Mucosa of descending colon (tissue), 3 donors: ENCODE measurements at regions not wholly inside any gene's neighbourhood (a gene's known extent, or its start where the extent isn't known, plus 50 kb on each side); places are given as distances from the start of the nearest gene placed in this dataset.
A peak's percentile ranks its signal among the peaks of the same experiment; 100 is the strongest.

Experiments used
- ATAC-seq: fragments of 200-7000 bp; cut with Tn5 transposase; one replicate; pipeline ENCODE4 v1.9.1; 2020; ENCODE audit warnings: mild to moderate bottlenecking, moderate library complexity
- DNase-seq, 3 donors: peaks; one replicate each; pipeline ENCODE4 v3.0.0-alpha.2; 2020
- H3K36me3 ChIP-seq: fragments of 200-600 bp; one replicate; pipeline ENCODE4 v1.8.0; 2021; ENCODE audit warnings: low read depth, mild to moderate bottlenecking
- H3K4me1 ChIP-seq: fragments of 200-600 bp; one replicate; pipeline ENCODE4 v1.8.0; 2021; ENCODE audit warnings: low read depth, mild to moderate bottlenecking
- H3K4me3 ChIP-seq: fragments of 200-600 bp; one replicate; pipeline ENCODE4 v1.8.0; 2021; ENCODE audit warnings: mild to moderate bottlenecking
- H3K9me3 ChIP-seq: fragments of 200-600 bp; one replicate; pipeline ENCODE4 v1.8.0; 2021; ENCODE audit warnings: mild to moderate bottlenecking
- intact Hi-C, 2 donors: fragments of 100-400 bp; cut with DNase I in 1 of 2; cut with micrococcal nuclease in 1 of 2; formaldehyde crosslinking; loops; one replicate each; pipeline versions ENCODE4 v1.11.0 to v1.11.1; 2022; cut with DNase I, micrococcal nuclease
- TF ChIP-seq, protein P1 (sequence below): fragments of 200-600 bp; IDR thresholded peaks from one replicate; pipeline ENCODE4 v1.8.0; 2022; ENCODE audit warnings: antibody characterized with exemption, mild to moderate bottlenecking
- donor health status: DM: no; HTN: no; CAD: no; lungs with moderate emphysema.
- donor health status: DM: no; HTN: no; CAD: no.
- donor health status: DM: no; HTN: yes; CAD: no.

DNA sequence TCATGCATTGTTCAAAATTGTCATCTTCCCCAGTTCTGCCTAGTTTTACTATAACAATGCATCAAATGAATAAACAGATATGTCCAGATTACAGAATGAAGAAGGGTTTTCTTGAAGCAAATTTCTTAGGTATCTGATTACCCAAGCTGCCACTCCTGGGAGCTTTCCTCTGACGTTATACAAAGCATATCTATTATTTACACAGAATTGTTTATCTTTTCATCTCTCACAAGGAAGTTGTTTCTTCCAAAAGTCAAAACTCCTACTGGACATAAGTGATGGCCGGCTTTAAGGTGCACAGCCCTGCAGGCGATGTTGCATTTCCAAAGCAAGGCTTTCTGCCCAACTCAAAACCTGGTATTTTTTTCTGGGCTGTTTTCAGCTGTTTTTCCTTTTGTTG lies 73.4 kb upstream of the ANKH start:
- DNase-seq (no peak), ATAC-seq (peak; percentile 53)
- Histone ChIP-seq H3K4me3 (no peak overlapping the region), H3K9me3 (no peaks in the 10 kb centered on the region), H3K4me1 (peaks cover 5% of the 10 kb centered on the region), H3K36me3 (no peaks in the 10 kb centered on the region)
- TF ChIP-seq, protein P1, sequence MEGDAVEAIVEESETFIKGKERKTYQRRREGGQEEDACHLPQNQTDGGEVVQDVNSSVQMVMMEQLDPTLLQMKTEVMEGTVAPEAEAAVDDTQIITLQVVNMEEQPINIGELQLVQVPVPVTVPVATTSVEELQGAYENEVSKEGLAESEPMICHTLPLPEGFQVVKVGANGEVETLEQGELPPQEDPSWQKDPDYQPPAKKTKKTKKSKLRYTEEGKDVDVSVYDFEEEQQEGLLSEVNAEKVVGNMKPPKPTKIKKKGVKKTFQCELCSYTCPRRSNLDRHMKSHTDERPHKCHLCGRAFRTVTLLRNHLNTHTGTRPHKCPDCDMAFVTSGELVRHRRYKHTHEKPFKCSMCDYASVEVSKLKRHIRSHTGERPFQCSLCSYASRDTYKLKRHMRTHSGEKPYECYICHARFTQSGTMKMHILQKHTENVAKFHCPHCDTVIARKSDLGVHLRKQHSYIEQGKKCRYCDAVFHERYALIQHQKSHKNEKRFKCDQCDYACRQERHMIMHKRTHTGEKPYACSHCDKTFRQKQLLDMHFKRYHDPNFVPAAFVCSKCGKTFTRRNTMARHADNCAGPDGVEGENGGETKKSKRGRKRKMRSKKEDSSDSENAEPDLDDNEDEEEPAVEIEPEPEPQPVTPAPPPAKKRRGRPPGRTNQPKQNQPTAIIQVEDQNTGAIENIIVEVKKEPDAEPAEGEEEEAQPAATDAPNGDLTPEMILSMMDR, result no peak
- intact Hi-C loops, result loop anchor here in 1 of 2 donors (5.0 kb wide), 1 partner anchor 218 kb away; no protein-coding TSS in a partner anchor

DNA sequence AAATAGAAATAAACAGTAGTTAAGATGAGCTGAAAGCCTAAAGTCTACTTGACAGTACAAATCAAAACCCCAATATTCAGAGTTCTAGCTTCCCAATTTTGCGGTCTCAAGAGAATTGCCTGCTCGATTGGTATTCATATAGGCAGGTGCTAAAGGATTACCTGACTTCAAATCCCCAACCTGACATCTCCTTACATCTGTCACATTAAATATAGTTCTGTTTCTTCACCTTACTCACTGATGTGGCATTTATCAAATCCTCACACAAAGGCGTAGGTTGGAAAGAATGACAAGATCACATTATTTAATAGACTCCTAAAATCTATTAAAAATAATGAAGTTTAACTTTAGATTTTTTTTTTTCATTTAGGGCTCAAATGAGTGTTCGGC lies 72.8 kb upstream of the ANKH start:
- Histone ChIP-seq H3K36me3 (no peaks in the 10 kb centered on the region), H3K9me3 (no peaks in the 10 kb centered on the region), H3K4me3 (no peak overlapping the region), H3K4me1 (peaks cover 5% of the 10 kb centered on the region)
- ATAC-seq (no peak), DNase-seq (no peak)
- TF ChIP-seq, protein P1, result no peak
- intact Hi-C loops, result no loop called here

DNA sequence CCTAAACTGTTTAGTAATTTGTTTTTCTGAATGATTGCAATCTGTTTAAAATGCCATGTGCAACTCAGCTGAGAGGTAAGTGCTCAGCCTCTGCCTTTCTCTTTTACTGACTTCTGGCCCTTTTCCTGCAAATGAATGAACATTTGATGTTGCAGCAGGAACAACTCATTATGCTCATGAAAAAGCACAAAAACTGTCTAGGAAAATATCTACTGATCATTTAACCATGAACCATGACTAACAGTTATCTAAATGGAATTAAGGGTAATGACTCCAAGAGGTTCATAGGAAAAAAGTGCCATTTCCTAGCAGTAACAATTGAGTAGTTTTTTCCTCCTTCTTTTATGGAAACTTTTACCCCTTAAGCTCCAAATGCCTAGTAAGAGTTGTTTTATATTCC lies 70.6 kb upstream of the ANKH start:
- Histone ChIP-seq H3K36me3 (no peaks in the 10 kb centered on the region), H3K4me1 (peaks cover 4% of the 10 kb centered on the region), H3K9me3 (no peaks in the 10 kb centered on the region), H3K4me3 (no peak overlapping the region)
- TF ChIP-seq, protein P1, result no peak
- intact Hi-C loops, result no loop called here
- no peak for ATAC-seq
- no peak for DNase-seq

DNA sequence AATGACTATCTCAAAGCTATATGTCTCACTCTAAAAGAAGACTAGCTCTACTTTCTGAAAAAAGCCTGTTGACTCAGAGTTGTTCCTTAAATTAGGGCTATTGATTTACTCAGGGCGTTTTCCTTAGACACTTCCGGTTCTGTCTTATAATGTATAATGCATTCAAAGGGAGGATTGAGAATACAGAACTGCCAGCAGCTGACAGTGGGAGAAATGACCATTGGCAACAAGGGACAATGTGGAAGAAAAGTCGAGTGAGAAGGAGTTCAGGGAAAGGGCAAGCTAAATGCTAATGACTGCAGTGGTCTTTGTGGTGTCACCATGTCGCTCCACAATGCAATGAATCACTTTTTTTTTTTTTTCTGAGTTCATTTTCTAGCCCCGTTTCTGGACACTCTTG lies 65.7 kb upstream of the ANKH start:
- Histone ChIP-seq H3K4me1 (no peaks in the 10 kb centered on the region), H3K4me3 (no peak overlapping the region), H3K36me3 (no peaks in the 10 kb centered on the region), H3K9me3 (no peaks in the 10 kb centered on the region)
- ATAC-seq, result peak; percentile 96
- TF ChIP-seq, protein P1, result no peak
- intact Hi-C loops, result no loop called here
- DNase-seq, result peak in 1 of 3 donors; percentile 34

DNA sequence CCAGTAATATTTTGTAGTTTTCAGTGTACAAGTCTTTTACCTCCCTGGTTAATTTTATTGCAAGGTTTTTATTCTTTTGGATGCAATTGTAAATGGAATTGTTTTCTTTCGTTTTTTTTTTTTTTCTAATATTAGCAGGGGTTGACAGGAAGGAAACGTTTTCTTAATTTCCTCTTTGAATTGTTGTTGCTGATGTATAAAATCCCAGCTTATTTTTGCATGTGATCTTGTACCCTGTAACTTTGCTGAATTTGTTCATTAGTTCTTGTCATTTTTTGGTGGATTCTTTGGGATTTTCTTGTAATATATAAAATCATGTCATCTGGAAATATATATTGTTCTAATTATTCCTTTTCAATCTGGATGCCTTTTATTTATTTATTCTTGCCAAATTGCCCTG lies 65.0 kb upstream of the ANKH start:
- ATAC-seq, result no peak
- intact Hi-C loops, result no loop called here
- DNase-seq, result no peak
- Histone ChIP-seq H3K4me3 (no peak overlapping the region), H3K36me3 (no peaks in the 10 kb centered on the region), H3K9me3 (no peaks in the 10 kb centered on the region), H3K4me1 (no peaks in the 10 kb centered on the region)
- TF ChIP-seq, protein P1, result no peak

DNA sequence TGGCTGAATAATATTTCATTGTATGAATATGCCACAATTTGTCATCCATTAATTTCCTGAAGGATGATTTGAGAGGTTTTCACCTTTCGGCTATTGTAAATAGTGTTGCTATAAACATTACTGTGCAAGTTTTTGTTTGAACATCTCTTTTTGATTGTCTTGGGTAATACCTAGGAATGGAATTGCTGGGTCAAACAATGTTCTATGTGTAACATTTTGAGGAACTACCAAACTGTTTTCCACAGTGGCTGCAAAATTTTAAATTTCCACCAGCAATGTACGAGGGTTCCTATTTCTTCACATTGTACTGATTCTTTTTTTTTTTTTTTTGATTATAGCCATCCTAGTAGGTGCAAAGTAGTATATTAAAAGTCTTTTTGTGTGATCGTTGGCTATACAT lies 63.8 kb upstream of the ANKH start:
- Histone ChIP-seq H3K4me1 (no peaks in the 10 kb centered on the region), H3K9me3 (no peaks in the 10 kb centered on the region), H3K36me3 (no peaks in the 10 kb centered on the region), H3K4me3 (no peak overlapping the region)
- intact Hi-C loops, result no loop called here
- DNase-seq (no peak), ATAC-seq (no peak)
- TF ChIP-seq, protein P1, result no peak
